G401 (cell line): ENCODE measurements at regions not wholly inside any gene's neighbourhood (a gene's known extent, or its start where the extent isn't known, plus 50 kb on each side); places are given as distances from the start of the nearest gene placed in this dataset.
A peak's percentile ranks its signal among the peaks of the same experiment; 100 is the strongest.

Experiments used
- DNase-seq: peaks from one replicate; pipeline ENCODE4 v3.0.0-alpha.2; 2015; ENCODE audit warnings: low spot score
- in situ Hi-C: cut with HindIII; loops from 2 replicates; pipeline ENCODE4 v1.10.0; 2016; ENCODE audit warnings: low sequenced_read_pairs, mixed read lengths

DNA sequence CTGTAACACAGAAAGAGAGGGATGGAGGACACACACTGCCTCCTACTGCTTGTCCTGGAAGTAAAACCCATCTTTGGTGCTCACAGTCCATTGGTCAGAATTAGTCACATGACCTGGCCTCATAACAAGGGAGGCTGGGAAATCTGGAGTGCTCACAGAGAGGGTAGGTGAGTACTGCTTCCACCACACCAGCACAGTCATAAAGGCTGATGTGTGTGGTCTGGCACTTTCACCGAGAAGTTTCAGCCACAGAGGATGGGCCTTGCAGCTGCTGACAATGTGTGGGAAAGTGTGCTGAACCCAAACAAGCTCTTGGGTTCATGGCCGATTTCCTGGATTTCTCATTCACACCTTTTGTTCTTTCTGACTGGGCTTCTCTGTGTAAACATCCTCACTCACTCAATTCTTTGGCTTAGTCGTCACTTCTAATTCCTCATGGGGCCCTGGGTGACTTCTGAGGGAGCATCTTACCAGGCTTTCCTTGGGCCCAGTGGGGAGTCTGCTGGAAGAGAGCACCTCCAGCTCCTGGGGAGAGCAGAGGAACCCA, 100.7 kb downstream of the ASB7 start:
- in situ Hi-C loops: no loop called here
- no peak for DNase-seq

DNA sequence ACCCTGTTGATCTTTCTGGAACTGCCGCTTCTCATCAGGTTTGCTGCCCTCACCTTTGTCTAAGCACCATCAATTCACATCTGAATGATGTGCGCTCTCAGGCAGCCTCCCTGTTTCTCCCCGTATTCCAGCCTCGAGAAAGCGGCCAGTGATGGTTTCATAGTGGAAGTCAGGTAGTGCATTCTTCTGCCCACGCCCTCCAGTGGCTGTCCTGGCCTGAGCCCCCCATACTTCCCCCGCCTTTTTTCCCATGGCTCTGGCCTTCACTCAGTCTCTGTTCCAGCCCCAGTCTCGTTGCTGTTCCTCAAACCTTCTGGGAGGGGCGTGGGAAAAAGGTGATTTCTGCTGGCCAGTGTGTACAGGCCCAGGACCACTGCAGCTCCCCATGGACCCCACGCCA, 101.3 kb downstream of the ASB7 start:
- DNase-seq: no peak
- in situ Hi-C loops: no loop called here

- DNase-seq: no peak
- in situ Hi-C loops: no loop called here
These were observed 102.1 kb downstream of the ASB7 start for GRCh38 chr15:100704281-100705055.

GRCh38 chr15:100705065-100705464, 102.7 kb downstream of the ASB7 start:
- in situ Hi-C loops: no loop called here
- DNase-seq: no peak

- no peak for DNase-seq
- in situ Hi-C loops: no loop called here
These were observed 103.5 kb downstream of the ASB7 start for GRCh38 chr15:100705841-100706240.

- in situ Hi-C loops: no loop called here
- DNase-seq: no peak
These were observed 104.8 kb downstream of the ASB7 start for GRCh38 chr15:100707229-100707628.

DNA sequence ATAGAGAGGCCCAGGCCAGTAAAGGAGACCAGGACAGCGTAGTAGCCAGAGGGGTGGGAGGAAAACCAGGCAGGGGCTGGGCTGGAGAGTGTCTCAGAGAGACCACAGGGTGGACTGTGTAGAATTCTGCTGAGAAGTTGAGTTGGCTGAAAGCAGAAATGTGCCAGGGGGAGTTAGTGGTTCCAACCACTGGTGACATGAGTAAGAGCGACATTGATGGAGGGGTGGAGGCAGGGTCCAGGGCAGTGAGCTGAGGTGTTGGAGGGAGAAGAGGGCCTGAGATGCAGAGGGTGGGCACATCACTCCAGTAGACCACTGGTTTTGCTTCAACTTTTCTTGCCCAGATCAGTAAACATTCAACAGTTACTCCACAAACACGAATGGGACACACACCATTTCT, 106.5 kb downstream of the ASB7 start:
- in situ Hi-C loops: no loop called here
- DNase-seq: no peak

- DNase-seq: no peak
- in situ Hi-C loops: no loop called here
These were observed 107.8 kb downstream of the ASB7 start for GRCh38 chr15:100710222-100710621.

GRCh38 chr15:100710744-100711515, 108.5 kb downstream of the ASB7 start:
- no peak for DNase-seq
- in situ Hi-C loops: no loop called here

GRCh38 chr15:100711516-100712021, 109.2 kb downstream of the ASB7 start:
- in situ Hi-C loops: no loop called here
- no peak for DNase-seq

DNA sequence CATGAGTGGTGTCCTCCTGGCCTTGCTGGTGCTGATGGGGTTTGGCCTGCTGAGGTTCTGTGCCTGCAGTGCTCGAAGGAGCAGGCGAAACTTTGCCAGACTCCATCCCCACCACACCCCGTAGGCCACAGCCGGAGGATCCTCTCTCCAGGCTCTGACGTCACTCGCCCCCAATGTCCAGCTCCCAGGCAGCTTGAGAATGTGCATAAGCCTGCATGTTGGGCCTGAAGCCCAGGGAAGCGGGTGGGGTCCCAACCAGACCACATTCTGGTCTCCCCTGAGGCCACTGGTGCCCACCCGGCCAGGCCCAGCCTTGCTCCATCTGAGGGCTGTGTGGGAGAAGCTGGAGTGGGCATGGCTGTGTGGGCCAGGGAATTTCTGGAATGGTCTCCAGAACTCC, 109.8 kb downstream of the ASB7 start:
- in situ Hi-C loops: no loop called here
- DNase-seq: no peak

DNA sequence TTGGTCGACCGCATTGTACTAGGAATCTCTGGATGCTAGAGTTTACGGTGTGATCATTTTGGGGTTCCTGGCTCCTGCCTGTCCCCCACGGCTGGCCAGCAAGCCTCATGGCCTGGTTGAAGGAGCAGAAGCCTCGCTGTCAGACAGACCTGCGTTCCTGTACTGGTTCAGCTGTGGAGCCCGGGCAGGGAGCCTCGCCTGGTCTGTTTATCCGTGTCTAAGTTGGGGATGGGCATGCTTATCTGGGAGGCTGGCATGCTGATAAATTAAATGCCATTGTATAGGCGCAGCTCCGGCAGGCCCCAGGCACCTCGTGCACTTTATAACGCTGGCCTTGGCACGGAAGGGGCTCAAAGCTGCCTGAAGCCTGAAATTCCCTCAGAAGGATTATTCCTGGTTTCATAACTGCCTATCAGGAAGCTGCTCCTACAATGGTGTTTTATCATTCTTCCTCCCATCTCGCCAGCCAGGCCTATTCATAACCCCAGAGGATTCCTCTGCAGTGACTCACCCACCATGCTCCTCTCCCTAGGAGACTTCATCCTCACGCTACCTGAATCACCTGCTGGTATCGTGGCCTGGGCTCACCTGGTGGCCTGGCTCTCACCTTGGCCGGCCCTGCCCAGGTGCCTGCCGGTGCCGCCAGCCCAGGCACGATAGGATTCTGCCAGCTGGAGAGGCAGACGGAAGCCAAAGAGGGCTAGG, 110.9 kb downstream of the ASB7 start:
- no peak for DNase-seq

DNA sequence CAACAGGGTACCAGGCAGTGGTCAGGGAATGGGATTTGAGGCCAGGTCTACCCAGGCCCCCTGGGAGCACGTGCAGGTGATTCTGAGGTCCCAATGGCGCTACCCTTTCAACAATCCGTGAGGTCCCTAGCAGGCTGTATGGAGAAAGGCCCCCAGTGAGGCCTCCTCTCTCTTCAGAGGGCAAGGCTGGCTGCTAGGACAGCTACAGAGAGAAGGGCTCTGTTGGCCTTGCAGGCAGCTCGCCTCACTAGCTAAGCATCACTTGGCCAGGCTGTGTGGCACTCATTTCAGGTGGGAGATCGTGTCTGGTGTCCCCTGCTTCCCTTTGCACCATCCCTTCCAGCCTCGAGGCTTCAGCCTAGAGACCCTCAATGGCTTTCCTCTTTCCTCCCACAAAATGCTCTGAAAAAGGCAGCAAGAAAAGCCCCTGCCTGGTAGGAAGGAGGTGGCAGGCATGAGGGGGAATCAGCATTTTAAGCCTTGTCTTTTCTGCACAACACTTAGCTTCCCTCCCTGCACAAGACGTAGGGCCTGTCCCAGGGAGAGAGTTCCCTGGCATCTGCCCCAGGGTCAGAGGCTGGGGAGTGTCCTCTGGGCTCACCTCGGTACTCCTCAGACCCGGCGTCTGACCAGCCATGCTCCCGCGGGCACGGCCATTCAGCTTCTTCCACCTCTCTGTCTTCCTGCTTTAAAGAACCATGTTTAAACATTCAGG, 111.8 kb downstream of the ASB7 start:
- no peak for DNase-seq
- in situ Hi-C loops: no loop called here

More for the DNA sequence above, 110.9 kb downstream of the ASB7 start:
- in situ Hi-C loops: no loop called here

- in situ Hi-C loops: no loop called here
- no peak for DNase-seq
These were observed 112.5 kb downstream of the ASB7 start for GRCh38 chr15:100714749-100715342.

DNA sequence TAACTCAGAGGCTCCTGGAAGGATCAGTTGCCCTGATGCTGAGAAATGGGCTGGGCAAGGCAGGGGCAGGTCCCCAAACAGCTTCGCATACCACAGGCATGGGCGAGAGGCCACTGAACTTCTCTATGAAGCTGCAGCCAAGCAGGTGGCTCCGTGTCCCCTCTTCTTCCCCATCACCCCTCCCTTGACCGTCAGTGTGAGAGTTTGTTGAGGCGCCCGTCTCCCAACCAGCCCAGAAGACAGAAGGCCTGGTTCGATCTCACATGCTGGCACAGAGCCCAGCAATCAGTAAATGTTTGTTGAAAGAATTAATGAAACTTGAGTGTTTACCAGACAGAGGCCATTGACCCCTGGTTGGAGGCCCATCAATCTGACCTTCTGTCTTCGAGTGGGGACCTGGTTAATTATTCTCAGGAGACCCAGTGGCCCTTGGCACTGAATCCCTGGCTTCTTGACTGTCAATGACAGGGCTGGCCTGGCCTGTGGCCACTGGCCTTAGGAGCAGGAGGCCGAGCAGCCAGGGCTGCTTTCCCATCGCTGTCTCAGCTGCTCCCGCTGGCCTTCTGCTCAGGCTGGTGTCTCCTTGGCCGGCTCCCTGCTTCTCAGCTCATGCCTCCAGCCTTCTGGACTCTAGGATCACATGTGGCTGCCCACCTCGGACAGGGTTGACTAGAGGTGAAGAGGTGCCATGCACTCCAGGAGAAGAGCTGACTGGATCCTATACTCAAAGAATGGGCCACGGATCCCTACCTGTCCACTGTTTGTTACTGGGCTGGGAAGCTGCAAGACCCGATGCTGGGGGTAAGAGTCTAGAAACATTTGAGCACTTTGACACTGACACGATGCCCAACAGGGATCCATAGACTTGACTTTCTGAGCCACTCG, 113.4 kb downstream of the ASB7 start:
- peak; percentile 69 for DNase-seq

GRCh38 chr15:100716456-100717085, 114.2 kb downstream of the ASB7 start:
- DNase-seq: no peak
- in situ Hi-C loops: no loop called here

More for the DNA sequence above, 113.4 kb downstream of the ASB7 start:
- in situ Hi-C loops: no loop called here

DNA sequence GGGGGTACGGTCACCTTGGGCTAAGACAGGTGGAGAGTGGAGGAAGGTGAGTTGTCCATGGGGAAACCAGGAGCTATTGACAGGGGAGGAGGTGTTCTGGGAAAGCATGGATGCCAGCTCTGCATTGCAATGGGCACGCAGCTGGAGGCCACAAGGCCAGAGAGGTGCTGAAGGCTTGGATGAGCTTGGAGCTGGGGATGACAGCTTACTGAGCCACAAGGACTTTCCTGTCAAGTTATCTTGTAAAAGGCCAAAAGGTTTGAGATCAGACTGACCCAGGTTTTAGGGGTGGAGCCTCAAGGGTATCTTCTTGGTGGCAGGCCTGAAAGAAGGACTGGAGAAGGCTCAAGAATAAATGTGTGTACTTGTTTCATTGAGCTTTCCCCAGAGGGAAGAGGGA, 115.2 kb downstream of the ASB7 start:
- in situ Hi-C loops: no loop called here
- no peak for DNase-seq
